ENCODE measurements at regions not wholly inside any gene's neighbourhood (a gene's known extent, or its start where the extent isn't known, plus 50 kb on each side); places are given as distances from the start of the nearest gene placed in this dataset.

DNA sequence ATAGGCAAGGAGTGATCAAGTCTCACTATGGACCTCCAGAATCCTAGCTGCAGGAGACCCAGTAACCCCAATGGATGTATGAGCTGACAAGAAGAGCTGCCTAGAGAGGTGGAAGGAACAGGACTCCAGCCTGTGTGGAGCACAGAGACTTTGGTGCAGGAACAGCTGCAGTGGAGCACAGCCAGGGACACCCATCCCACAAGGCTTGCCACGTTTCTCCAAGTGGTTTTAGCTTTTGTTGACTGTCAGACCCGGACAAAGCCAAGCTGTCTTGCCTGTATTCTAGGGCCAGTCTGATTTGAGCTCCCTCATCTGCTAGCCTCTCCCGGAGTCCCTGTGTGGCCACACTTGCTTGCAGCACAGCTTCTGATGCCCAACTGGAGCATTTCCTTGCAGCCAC lies 224.7 kb downstream of the CHRM2 start:
- no peak overlapping the region for H3K9ac ChIP-seq (ENCODE audit: low read length)
- no peak overlapping the region for H3K27ac ChIP-seq (ENCODE audit: low read depth, low read length)
- TF ChIP-seq CBX3 (IDR thresholded peaks at IDR 0.05; ENCODE audit: low read depth) (no peak), POLR2A (IDR thresholded peaks at IDR 0.05; ENCODE audit: borderline replicate concordance, extremely low read depth, insufficient read depth, insufficient read length) (no peak), ELF1 (IDR thresholded peaks at IDR 0.05; ENCODE audit: borderline replicate concordance, low read depth) (no peak), SRF (IDR thresholded peaks at IDR 0.05; ENCODE audit: low read depth) (no peak), YY1 (IDR thresholded peaks at IDR 0.05; ENCODE audit: extremely low read depth, insufficient replicate concordance, low read depth, low read length) (no peak)
- ChIA-PET RAD21 (ENCODE audit: low non-redundant PET in 1 of 2, low total read pairs in 2 of 2, uncharacterized antibody in 2 of 2, unreplicated experiment in 2 of 2) (no interaction called here), POLR2A (no interaction called here), CTCF (no interaction called here)
- no peak overlapping the region for H2AFZ ChIP-seq (ENCODE audit: low read depth, low read length, poor library complexity, severe bottlenecking)
- peaks cover 13 to 18% of the 10 kb centered on the region in 2 experiments; a peak in 2 of 4 replicates for H3K9me3 ChIP-seq (ENCODE audit: control insufficient read depth in 1 of 2, insufficient read depth in 1 of 2, low read depth in 1 of 2, low read length in 2 of 2)
- ATAC-seq (no peak), DNase-seq (ENCODE audit: low read depth, low spot score) (no peak)
- H3K4me3 ChIP-seq (replicated peaks in 1 of 2; ENCODE audit: low read depth in 1 of 2, low read length in 2 of 2), result no peak overlapping the region
- no peaks in the 10 kb centered on the region for H4K20me1 ChIP-seq (ENCODE audit: insufficient read depth)
- no peaks in the 10 kb centered on the region for H3K27me3 ChIP-seq (ENCODE audit: insufficient read depth, low read length)
- no peaks in the 10 kb centered on the region for H3K9me2 ChIP-seq (ENCODE audit: insufficient read depth)
- no peaks in the 10 kb centered on the region for H3K79me2 ChIP-seq (ENCODE audit: insufficient read depth, low read length)
- no peaks in the 10 kb centered on the region for H3K36me3 ChIP-seq (ENCODE audit: control insufficient read depth in 1 of 2, insufficient read depth in 2 of 2, low read length in 2 of 2)
- no TSS peak for BruUV-seq (replicated peaks)
- intact Hi-C loops (cut with micrococcal nuclease), result no loop called here
- H3K4me2 ChIP-seq (ENCODE audit: low read length), result no peak overlapping the region
- H3K4me1 ChIP-seq (ENCODE audit: control insufficient read depth in 1 of 2, insufficient read depth in 2 of 2, low read length in 2 of 2), result no peaks in the 10 kb centered on the region

DNA sequence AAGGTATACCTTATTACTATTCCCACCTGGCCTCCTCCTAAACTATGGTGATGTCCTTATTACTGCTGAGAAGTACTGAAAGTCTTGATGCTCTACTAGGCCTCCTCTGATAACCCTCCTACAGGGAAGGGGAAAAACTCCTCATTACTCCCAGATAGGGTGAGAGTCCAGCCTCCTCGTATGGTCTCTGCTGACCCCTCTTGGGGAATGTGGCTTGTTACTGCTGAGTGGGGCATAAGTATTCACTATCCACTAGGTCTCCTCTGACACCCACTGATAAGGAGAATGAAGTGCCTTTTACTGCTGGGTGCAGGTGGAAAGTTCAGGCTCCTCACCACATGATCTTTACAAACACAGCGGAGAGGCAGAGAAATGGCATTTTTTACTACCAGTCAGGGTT lies 222.9 kb downstream of the CHRM2 start:
- ChIA-PET POLR2A (no interaction called here), RAD21 (ENCODE audit: low non-redundant PET in 1 of 2, low total read pairs in 2 of 2, uncharacterized antibody in 2 of 2, unreplicated experiment in 2 of 2) (no interaction called here), CTCF (no interaction called here)
- TF ChIP-seq SP1 (IDR thresholded peaks at IDR 0.05; ENCODE audit: low read depth), result no peak
- TF ChIP-seq CBX3 (IDR thresholded peaks at IDR 0.05; ENCODE audit: low read depth), result no peak
- TF ChIP-seq, protein P1, sequence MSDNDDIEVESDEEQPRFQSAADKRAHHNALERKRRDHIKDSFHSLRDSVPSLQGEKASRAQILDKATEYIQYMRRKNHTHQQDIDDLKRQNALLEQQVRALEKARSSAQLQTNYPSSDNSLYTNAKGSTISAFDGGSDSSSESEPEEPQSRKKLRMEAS (IDR thresholded peaks at IDR 0.05), result no peak
- TF ChIP-seq RAD21 (IDR thresholded peaks at IDR 0.05; ENCODE audit: low read depth), result no peak
- TF ChIP-seq YY1 (IDR thresholded peaks at IDR 0.05; ENCODE audit: extremely low read depth, insufficient replicate concordance, low read depth, low read length), result no peak
- no peak for TF ChIP-seq POLR2A (IDR thresholded peaks at IDR 0.05; ENCODE audit: borderline replicate concordance, extremely low read depth, insufficient read depth, insufficient read length)
- TF ChIP-seq POLR2AphosphoS5 (IDR thresholded peaks at IDR 0.05; ENCODE audit: low read depth, low read length), result no peak
- Histone ChIP-seq H3K36me3 (ENCODE audit: control insufficient read depth in 1 of 2, insufficient read depth in 2 of 2, low read length in 2 of 2) (no peaks in the 10 kb centered on the region), H3K9me3 (ENCODE audit: control insufficient read depth in 1 of 2, insufficient read depth in 1 of 2, low read depth in 1 of 2, low read length in 2 of 2) (peaks cover 13 to 23% of the 10 kb centered on the region in 2 experiments; a peak in 2 of 4 replicates), H3K4me2 (ENCODE audit: low read length) (no peak overlapping the region), H3K27me3 (ENCODE audit: insufficient read depth, low read length) (no peaks in the 10 kb centered on the region), H3K79me2 (ENCODE audit: insufficient read depth, low read length) (no peaks in the 10 kb centered on the region), H4K20me1 (ENCODE audit: insufficient read depth) (no peaks in the 10 kb centered on the region), H3K4me1 (ENCODE audit: control insufficient read depth in 1 of 2, insufficient read depth in 2 of 2, low read length in 2 of 2) (no peaks in the 10 kb centered on the region), H2AFZ (ENCODE audit: low read depth, low read length, poor library complexity, severe bottlenecking) (no peak overlapping the region), H3K4me3 (replicated peaks in 1 of 2; ENCODE audit: low read depth in 1 of 2, low read length in 2 of 2) (no peak overlapping the region), H3K27ac (ENCODE audit: low read depth, low read length) (no peak overlapping the region), H3K9ac (ENCODE audit: low read length) (no peak overlapping the region), H3K9me2 (ENCODE audit: insufficient read depth) (no peaks in the 10 kb centered on the region)
- intact Hi-C loops (cut with micrococcal nuclease), result no loop called here
- DNase-seq (ENCODE audit: low read depth, low spot score) (no peak), ATAC-seq (no peak)
- BruUV-seq (replicated peaks), result no TSS peak
